ENCODE measurements at regions not wholly inside any gene's neighbourhood (a gene's known extent, or its start where the extent isn't known, plus 50 kb on each side); places are given as distances from the start of the nearest gene placed in this dataset.
"Not testable (repeated sequence)": the region's sequence is repeated elsewhere in the genome, so short reads cannot be mapped to it uniquely, and the experiment has no call there.

- no peaks in the 10 kb centered on the region for H3K4me1 Mint-ChIP-seq
- DNase-seq (ENCODE audit: low spot score in 2 of 2), result no peak
- peaks cover 4% of the 10 kb centered on the region for H3K9me3 Mint-ChIP-seq
Measured at GRCh38 chr4:156411531-156411930, 457.9 kb upstream of the CTSO start.

GRCh38 chr4:156408749-156409148, 455.1 kb upstream of the CTSO start:
- ATAC-seq, result no peak
- no peak overlapping the region for H3K4me3 Mint-ChIP-seq
- peaks cover 13% of the 10 kb centered on the region for H3K9me3 Mint-ChIP-seq
- no peaks in the 10 kb centered on the region for H3K4me1 Mint-ChIP-seq
- no peaks in the 10 kb centered on the region for H3K36me3 Mint-ChIP-seq
- no peak for DNase-seq (ENCODE audit: low spot score in 2 of 2)
- no peak overlapping the region for H3K27ac Mint-ChIP-seq

More at GRCh38 chr4:156411531-156411930, 457.9 kb upstream of the CTSO start:
- Mint-ChIP-seq H3K27ac (no peak overlapping the region), H3K4me3 (no peak overlapping the region), H3K36me3 (no peaks in the 10 kb centered on the region)
- no peak for ATAC-seq

DNA sequence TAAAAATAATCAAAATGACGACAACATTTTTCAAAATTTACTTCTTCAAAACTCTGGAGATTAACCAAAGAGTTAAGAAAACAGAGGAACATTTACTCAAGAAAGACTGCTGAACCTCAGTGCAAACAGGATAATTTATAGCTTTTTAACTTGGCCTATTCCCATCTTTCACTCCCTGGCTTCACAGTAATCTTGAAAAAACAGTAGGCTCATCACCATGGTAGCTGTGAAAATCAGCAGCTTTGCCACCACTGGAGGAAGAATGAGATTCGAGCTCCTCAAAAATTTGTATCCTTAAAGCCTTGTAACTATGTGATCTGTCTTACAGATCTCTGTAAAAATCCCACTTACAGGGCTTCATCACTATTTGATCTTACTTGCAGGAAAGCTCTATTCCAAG, 447.7 kb upstream of the CTSO start:
- H3K36me3 Mint-ChIP-seq, result no peaks in the 10 kb centered on the region
- no peak for ATAC-seq
- H3K4me3 Mint-ChIP-seq, result no peak overlapping the region
- H3K27ac Mint-ChIP-seq, result no peak overlapping the region
- H3K9me3 Mint-ChIP-seq, result peaks cover 19% of the 10 kb centered on the region
- no peak for DNase-seq (ENCODE audit: low spot score in 2 of 2)
- no peaks in the 10 kb centered on the region for H3K4me1 Mint-ChIP-seq

GRCh38 chr4:156396534-156396933, 442.9 kb upstream of the CTSO start:
- no peaks in the 10 kb centered on the region for H3K4me1 Mint-ChIP-seq
- DNase-seq (ENCODE audit: low spot score in 2 of 2), result no peak
- H3K4me3 Mint-ChIP-seq, result no peak overlapping the region
- H3K27ac Mint-ChIP-seq, result no peak overlapping the region
- H3K9me3 Mint-ChIP-seq, result peaks cover 3% of the 10 kb centered on the region
- no peaks in the 10 kb centered on the region for H3K36me3 Mint-ChIP-seq
- no peak for ATAC-seq

GRCh38 chr4:156391325-156391653, 437.6 kb upstream of the CTSO start:
- no peak overlapping the region for H3K27ac Mint-ChIP-seq
- H3K4me3 Mint-ChIP-seq, result no peak overlapping the region
- peaks cover 5% of the 10 kb centered on the region for H3K9me3 Mint-ChIP-seq
- H3K4me1 Mint-ChIP-seq, result no peaks in the 10 kb centered on the region
- no peak for DNase-seq (ENCODE audit: low spot score in 2 of 2)
- H3K36me3 Mint-ChIP-seq, result no peaks in the 10 kb centered on the region
- ATAC-seq, result no peak

DNA sequence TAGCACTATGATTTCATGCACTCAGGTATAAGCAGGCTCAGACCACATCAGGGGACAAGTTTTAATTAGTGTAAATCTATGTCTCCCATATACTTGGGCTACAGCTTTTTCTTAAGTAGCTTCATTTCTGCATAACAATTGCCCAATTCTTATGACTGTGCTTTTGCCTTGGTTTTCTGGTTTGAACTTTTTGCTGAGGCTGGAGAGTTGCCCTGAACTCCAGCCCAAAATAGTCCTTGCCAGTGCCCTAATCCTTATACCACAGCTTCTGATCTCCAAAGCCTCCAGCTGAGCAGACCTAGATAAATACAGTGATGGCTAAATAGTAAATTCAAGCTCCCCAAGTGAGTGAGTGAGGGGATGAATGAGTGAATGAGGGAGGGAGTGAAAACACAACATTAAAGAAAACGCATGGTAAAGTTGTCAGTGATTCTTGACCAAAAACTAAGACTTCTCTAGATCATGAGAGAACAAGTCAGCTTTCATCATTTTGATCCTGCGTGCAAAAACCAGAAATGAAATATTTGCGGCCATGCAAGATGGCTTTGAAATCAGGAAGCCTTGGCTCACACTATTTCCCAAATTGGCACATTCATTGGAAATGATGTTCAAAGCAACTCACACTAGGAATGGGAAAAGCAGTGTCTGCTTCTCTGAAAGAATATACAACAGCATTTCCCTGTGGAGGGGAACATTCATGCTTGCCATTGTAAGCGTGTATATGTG, 437.1 kb upstream of the CTSO start:
- ATAC-seq (no peak), DNase-seq (ENCODE audit: low spot score in 2 of 2) (no peak)
- Mint-ChIP-seq H3K4me1 (no peaks in the 10 kb centered on the region), H3K27ac (no peak overlapping the region), H3K4me3 (no peak overlapping the region), H3K36me3 (no peaks in the 10 kb centered on the region), H3K9me3 (peaks cover 8% of the 10 kb centered on the region)

DNA sequence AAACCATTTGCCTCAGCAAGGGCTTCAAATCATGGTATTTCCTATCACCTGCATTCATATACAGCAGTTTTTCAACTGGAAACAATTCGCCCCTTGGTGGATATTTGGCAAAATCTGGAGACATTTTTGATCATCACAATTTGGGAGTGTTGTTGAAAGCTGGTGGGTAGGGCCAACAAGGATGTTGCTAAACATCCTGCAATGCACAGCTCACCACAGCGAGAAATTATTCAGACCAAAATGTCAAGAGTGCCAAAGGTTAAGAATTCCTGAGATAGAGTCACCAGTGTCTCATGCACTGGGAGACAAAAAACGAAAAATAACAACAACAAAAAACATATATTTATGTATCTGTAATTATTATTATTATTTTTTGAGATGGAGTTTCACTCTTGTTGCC, 435.2 kb upstream of the CTSO start:
- ATAC-seq, result no peak

DNA sequence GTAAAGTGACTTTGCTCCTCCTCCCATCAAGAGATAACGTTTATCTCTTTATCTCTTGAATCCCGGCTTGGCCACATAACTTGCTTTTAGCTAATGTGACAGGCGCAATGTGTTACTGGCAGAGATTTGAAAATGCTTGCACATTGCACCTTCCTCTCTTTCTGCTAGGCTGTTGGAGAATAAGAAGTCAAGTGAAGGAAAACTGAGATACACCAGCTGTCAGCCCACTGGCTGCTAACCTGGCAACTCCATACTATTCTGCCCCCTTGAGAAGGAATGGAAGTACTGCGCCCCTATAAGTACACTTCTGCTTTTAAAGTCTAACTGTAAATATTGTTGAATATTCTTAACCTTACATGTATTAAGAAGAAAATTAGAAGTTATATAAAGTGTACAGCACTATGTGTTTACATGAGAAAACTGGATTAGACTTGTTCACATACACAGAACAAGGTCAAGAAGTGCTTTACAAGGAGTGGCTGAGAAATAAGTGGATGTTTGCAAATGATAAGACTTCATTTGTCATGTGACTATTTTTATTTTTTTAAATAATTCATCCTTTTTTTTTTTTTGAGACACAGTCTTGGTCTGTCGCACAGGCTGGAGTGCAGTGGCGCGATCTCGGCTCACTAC, 424.5 kb upstream of the CTSO start:
- Mint-ChIP-seq H3K4me3 (no peak overlapping the region), H3K36me3 (no peaks in the 10 kb centered on the region), H3K4me1 (no peaks in the 10 kb centered on the region), H3K27ac (no peak overlapping the region), H3K9me3 (peaks cover 25% of the 10 kb centered on the region)
- no peak for ATAC-seq
- DNase-seq (ENCODE audit: low spot score in 2 of 2), result no peak

More for the DNA sequence above, 435.2 kb upstream of the CTSO start:
- H3K4me3 Mint-ChIP-seq, result no peak overlapping the region
- no peak for DNase-seq (ENCODE audit: low spot score in 2 of 2)
- H3K27ac Mint-ChIP-seq, result no peak overlapping the region
- H3K36me3 Mint-ChIP-seq, result no peaks in the 10 kb centered on the region
- no peaks in the 10 kb centered on the region for H3K4me1 Mint-ChIP-seq
- peaks cover 8% of the 10 kb centered on the region for H3K9me3 Mint-ChIP-seq

DNA sequence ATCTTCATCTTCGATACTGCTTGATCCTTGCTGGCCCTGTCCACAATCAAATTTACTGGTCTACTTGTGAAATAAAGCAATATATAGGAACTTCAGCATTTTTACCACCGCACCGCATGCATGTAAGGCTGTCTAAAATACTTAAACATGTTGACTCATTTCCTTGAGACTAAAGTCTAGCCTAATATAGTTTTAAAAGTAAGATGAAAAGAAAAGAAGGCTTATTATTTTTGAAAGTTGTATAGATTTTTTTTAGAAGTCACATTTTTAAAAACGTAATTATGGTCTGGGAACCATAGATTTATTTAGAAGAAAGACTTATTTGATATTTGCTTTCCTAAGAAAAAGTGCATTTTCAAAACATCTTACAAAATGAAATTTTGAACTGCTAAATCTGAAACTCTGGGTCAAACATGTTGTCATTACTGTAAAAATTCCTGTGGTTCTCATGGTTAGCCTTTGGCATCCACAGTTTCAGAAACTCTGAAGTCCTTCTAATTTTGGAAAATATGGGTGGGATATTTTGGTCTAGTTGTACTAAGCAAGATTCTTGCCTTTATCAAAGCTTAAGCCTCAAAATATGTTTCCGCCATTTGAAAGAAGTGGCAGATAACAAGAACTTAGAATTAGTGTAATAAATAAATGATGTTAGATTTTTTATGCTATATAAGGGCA, 423.5 kb upstream of the CTSO start:
- Mint-ChIP-seq H3K36me3 (no peaks in the 10 kb centered on the region), H3K4me1 (no peaks in the 10 kb centered on the region), H3K27ac (no peak overlapping the region), H3K9me3 (peaks cover 25% of the 10 kb centered on the region), H3K4me3 (no peak overlapping the region)
- ATAC-seq (no peak), DNase-seq (ENCODE audit: low spot score in 2 of 2) (no peak)

DNA sequence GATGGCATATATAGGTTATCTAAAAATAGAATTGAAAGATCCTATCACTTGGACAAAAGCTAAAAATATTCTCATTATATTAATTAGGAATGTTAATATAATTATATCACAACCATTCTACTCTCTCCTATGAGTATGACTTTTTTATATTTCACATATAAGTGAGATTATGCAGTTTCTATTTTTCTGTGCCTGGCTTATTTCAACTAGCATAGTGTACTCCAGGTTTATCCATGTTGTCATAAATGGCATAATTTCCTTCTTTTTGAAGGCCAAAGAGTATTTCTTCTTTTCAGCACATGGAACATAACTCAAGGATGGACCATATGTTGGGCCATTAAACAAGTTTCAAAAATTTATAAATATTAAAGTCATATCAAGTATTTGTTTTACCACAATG, 421.2 kb upstream of the CTSO start:
- DNase-seq (ENCODE audit: low spot score in 2 of 2), result no peak
- no peak overlapping the region for H3K27ac Mint-ChIP-seq
- peaks cover 22% of the 10 kb centered on the region for H3K9me3 Mint-ChIP-seq
- H3K4me1 Mint-ChIP-seq, result no peaks in the 10 kb centered on the region
- no peak for ATAC-seq
- H3K4me3 Mint-ChIP-seq, result no peak overlapping the region
- no peaks in the 10 kb centered on the region for H3K36me3 Mint-ChIP-seq

DNA sequence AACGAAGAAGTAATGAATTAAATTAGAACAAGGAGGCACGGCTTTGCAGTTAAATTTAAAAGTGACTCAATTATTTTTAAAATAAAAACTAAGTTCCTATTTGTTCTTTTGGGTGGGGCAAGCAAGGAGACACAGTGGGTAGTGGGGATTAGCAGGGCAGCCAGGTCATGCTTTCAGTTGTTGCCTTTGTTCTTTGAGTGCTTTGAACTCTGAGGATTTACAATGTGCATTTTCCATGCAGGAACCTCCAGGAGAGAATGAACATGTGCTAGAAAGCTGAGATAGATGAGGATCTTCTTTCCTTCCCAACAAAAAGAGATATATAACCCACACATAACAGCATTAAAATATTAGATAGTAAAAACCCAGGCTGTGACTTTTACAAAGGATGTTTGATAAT, 420.4 kb upstream of the CTSO start:
- H3K27ac Mint-ChIP-seq, result no peak overlapping the region
- no peak for DNase-seq (ENCODE audit: low spot score in 2 of 2)
- peaks cover 22% of the 10 kb centered on the region for H3K9me3 Mint-ChIP-seq
- no peak overlapping the region for H3K4me3 Mint-ChIP-seq
- no peaks in the 10 kb centered on the region for H3K36me3 Mint-ChIP-seq
- no peaks in the 10 kb centered on the region for H3K4me1 Mint-ChIP-seq
- no peak for ATAC-seq

GRCh38 chr4:156367502-156367901, 413.8 kb upstream of the CTSO start:
- not testable (repeated sequence) for H3K4me1 Mint-ChIP-seq; H3K36me3 Mint-ChIP-seq; H3K4me3 Mint-ChIP-seq; H3K9me3 Mint-ChIP-seq; DNase-seq (ENCODE audit: low spot score in 2 of 2); H3K27ac Mint-ChIP-seq; ATAC-seq

DNA sequence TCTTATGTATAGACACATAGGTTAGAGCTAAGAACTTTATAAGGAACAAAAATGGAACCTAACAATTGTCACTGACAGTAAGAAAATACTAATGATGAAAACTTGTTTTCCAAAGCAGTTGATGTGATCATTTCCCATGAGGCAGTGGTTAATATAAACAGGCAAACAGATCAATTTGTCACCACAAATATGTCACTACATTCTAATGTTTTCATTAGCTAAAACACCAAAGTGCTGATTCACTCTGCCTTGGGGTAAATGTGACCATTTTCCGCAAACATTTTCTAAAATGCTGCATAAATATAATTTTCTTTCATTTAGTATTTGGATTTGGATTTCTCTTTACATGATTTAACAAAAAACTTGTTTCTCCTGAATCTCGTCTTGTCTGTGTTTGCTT, 408.9 kb upstream of the CTSO start:
- no peak overlapping the region for H3K4me3 Mint-ChIP-seq
- no peak overlapping the region for H3K27ac Mint-ChIP-seq
- no peaks in the 10 kb centered on the region for H3K36me3 Mint-ChIP-seq
- peaks cover 7% of the 10 kb centered on the region for H3K9me3 Mint-ChIP-seq
- DNase-seq (ENCODE audit: low spot score in 2 of 2) (no peak), ATAC-seq (no peak)
- no peaks in the 10 kb centered on the region for H3K4me1 Mint-ChIP-seq

- no peak overlapping the region for H3K4me3 Mint-ChIP-seq
- no peak for DNase-seq (ENCODE audit: low spot score in 2 of 2)
- H3K27ac Mint-ChIP-seq, result no peak overlapping the region
- peaks cover 8% of the 10 kb centered on the region for H3K9me3 Mint-ChIP-seq
- H3K36me3 Mint-ChIP-seq, result no peaks in the 10 kb centered on the region
- ATAC-seq, result no peak
- no peaks in the 10 kb centered on the region for H3K4me1 Mint-ChIP-seq
Measured at GRCh38 chr4:156347412-156348075, 393.9 kb upstream of the CTSO start.

- H3K36me3 Mint-ChIP-seq, result no peaks in the 10 kb centered on the region
- H3K9me3 Mint-ChIP-seq, result peaks cover 8% of the 10 kb centered on the region
- H3K4me1 Mint-ChIP-seq, result no peaks in the 10 kb centered on the region
- DNase-seq (ENCODE audit: low spot score in 2 of 2), result no peak
- no peak overlapping the region for H3K27ac Mint-ChIP-seq
- ATAC-seq, result no peak
- H3K4me3 Mint-ChIP-seq, result no peak overlapping the region
Measured at GRCh38 chr4:156346959-156347385, 393.3 kb upstream of the CTSO start.

GRCh38 chr4:156344397-156344796, 390.7 kb upstream of the CTSO start:
- peaks cover 6% of the 10 kb centered on the region for H3K9me3 Mint-ChIP-seq
- ATAC-seq, result no peak
- H3K27ac Mint-ChIP-seq, result no peak overlapping the region
- no peak overlapping the region for H3K4me3 Mint-ChIP-seq
- no peaks in the 10 kb centered on the region for H3K4me1 Mint-ChIP-seq
- DNase-seq (ENCODE audit: low spot score in 2 of 2), result no peak
- H3K36me3 Mint-ChIP-seq, result no peaks in the 10 kb centered on the region
